GM10248 (cell line): ENCODE measurements at regions not wholly inside any gene's neighbourhood (a gene's known extent, or its start where the extent isn't known, plus 50 kb on each side); places are given as distances from the start of the nearest gene placed in this dataset.
A peak's percentile ranks its signal among the peaks of the same experiment; 100 is the strongest.
"Not testable (repeated sequence)": the region's sequence is repeated elsewhere in the genome, so short reads cannot be mapped to it uniquely, and the experiment has no call there.

ENCODE experiments used
- CTCF ChIA-PET: fragments of 300-600 bp; sonication (Branson Sonifier 250); formaldehyde crosslinking; extraction: SDS; loops from one replicate; lab custom pipeline; 2021; ENCODE audit warnings: antibody characterized with exemption; lab: Yijun Ruan, JAX
- POLR2A ChIA-PET: fragments of 350-650 bp; sonication (Branson Sonifier 250); formaldehyde crosslinking; extraction: SDS; loops from one replicate; lab custom pipeline; 2020; ENCODE audit warnings: antibody characterized with exemption; lab: Yijun Ruan, JAX
- DNase-seq: peaks from one replicate; pipeline ENCODE4 v3.0.0; 2012; ENCODE audit errors: extremely low spot score
- CTCF ChIP-seq: IDR thresholded peaks from 2 replicates; pipeline ENCODE4 v1.5.1; 2012; ENCODE audit warnings: mild to moderate bottlenecking, low read depth; ENCODE audit errors: extremely low read depth, missing control alignments, control extremely low read depth

DNA sequence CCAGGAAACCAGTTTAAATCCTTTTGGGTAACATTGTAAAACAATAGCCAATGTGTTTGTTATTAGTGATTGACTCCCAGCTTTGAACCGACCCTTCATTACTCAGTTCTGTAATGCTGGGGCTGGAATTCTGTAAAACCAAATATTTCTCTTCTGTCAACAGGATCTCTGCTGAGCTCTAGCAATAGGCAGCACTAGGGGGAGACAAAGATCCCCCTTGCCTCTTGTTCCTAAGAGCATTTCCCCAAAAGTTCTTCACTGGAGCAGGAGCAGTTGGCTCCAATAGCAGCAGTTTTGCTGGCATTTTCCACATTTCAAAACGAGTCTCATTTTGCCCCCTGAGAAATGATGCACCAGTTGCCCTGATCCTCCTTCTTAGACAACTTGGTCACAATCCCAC is 1671.1 kb downstream of the MRPL39 start:
- CTCF ChIA-PET, result no interaction called here
- no peak for DNase-seq
- POLR2A ChIA-PET, result no interaction called here
- TF ChIP-seq CTCF, result peak; percentile 7

- TF ChIP-seq CTCF, result no peak
- ChIA-PET POLR2A (no interaction called here), CTCF (interaction anchor here (1.5 kb wide), 1 partner anchor 14 kb away, joined by 3 read pairs; no protein-coding TSS in a partner anchor)
- no peak for DNase-seq
Measured at GRCh38 chr21:23930565-23930964, 1676.7 kb downstream of the MRPL39 start.

DNA sequence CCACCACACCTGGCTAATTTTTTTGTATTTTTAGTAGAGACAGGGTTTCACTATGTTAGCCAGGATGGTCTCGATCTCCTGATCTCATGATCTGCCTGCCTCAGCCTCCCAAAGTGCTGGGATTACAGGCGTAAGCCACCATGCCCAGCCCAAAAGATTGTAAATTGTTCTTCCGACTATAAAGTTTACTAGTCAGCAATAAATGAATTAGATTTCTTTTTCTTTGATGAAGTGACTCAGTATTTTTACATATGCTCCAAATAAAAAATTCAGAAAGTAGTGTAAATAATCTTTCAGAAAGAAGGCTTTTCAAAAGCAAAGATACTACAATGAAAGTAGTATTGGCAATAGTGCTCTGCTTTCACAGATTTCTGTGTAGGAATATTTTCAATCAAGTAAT is 1680.9 kb downstream of the MRPL39 start:
- POLR2A ChIA-PET, DNase-seq: not testable (repeated sequence)
- CTCF ChIA-PET, result interaction anchor here (2.3 kb wide), 1 partner anchor 10 kb away, joined by 7 read pairs; no protein-coding TSS in a partner anchor

DNA sequence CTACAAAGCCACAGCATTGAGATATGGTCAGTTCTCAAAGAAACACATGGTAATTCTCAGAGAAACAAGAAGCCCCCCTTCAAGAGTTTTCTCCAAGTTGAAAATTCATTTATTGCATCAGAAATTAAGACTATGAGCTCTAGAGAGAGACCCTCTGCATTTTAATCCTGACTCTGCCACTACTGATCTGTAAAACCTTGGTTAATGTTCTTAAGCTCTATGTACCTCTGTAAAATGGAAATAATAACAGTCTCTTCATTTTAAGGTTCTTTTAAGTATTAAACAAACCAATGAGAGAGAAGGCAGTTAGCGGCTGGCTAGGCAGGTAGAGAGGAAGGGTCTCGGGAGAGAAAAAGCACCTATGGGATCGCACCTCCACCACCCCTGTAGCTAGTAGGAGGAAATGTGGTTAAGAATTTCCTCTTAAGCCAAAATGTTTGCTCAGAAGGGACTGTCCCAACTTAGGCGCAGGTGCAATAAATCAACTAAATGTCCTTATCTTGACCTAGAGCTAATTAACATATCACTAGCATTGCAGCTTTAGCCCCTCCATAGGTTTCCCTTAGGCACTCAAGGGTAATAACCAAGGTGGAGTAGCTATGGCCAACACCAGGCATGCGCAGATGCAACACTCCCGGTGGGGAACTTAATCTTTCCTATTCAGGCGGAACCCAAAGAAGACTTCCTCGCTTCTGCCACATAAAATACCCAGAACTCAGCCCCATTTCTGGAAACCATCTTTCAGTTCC is 1685.4 kb downstream of the MRPL39 start:
- ChIA-PET POLR2A (interaction anchor here (0.5 kb wide), 1 partner anchor 61 kb away, joined by 3 read pairs; no protein-coding TSS in a partner anchor), CTCF (no interaction called here)
- TF ChIP-seq CTCF, result no peak
- DNase-seq, result no peak

DNA sequence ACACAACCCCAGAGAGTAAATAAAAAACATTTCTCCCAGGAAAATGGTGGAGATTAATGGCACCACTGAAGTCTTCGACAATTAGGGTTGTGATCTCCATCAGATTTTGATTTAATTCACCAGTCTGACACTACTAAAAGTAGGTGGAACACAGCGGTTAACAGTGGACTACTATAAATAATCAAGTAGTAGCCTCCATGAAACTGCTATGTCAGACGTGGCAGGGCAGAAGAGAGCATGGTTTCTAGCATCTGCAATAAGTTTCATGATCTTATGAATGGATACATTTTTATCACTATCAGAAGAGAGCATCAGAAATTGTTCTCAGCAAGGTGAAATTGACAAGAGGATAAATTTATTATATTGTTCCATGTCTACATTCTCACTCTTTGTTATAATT is 1706.6 kb downstream of the MRPL39 start:
- POLR2A ChIA-PET, result no interaction called here

GRCh38 chr21:23899561-23899960 is 1707.7 kb downstream of the MRPL39 start:
- ChIA-PET CTCF (no interaction called here), POLR2A (no interaction called here)
- no peak for DNase-seq
- no peak for TF ChIP-seq CTCF

More for the DNA sequence above, 1706.6 kb downstream of the MRPL39 start:
- TF ChIP-seq CTCF, result no peak
- DNase-seq, result no peak
- CTCF ChIA-PET, result no interaction called here

- no peak for DNase-seq
- ChIA-PET CTCF (no interaction called here), POLR2A (no interaction called here)
- TF ChIP-seq CTCF, result no peak
Measured at GRCh38 chr21:23890652-23891051, 1716.6 kb downstream of the MRPL39 start.
